ENCODE measurements at regions not wholly inside any gene's neighbourhood (a gene's known extent, or its start where the extent isn't known, plus 50 kb on each side); places are given as distances from the start of the nearest gene placed in this dataset.
"Not testable (repeated sequence)": the region's sequence is repeated elsewhere in the genome, so short reads cannot be mapped to it uniquely, and the experiment has no call there.

DNA sequence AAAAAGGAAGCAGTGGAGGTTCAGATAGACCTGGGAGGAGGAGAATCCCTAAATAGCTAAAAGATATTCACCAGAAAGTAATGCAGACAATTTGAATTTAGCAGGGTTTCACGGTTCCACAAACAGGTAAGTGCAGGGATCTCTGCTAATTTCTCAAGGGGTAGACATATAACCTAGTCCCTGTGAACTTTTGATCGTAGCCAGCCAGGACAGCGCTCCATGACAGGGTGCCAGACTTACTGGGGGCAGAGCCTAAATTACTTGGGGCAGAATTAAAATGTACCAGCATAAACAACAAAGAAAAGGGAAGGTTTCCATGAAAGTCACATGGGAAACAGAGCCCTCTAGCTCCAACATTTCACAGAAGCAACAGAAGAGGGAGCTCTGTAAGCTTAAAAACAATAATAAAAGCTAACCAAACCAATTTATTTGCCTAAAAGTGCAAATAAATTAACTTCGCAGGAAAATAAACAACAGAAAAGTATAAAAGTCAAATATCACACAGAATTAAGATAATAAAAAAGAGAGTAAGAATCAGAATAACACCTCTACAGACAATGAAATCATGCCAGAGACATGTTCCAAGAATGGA lies 198.3 kb downstream of the DUSP10 start:
- H3K4me3 ChIP-seq (ENCODE audit: low read length), result no peak overlapping the region
- DNase-seq (ENCODE audit: low read depth), result peak; percentile 38
- TF ChIP-seq, protein P1, sequence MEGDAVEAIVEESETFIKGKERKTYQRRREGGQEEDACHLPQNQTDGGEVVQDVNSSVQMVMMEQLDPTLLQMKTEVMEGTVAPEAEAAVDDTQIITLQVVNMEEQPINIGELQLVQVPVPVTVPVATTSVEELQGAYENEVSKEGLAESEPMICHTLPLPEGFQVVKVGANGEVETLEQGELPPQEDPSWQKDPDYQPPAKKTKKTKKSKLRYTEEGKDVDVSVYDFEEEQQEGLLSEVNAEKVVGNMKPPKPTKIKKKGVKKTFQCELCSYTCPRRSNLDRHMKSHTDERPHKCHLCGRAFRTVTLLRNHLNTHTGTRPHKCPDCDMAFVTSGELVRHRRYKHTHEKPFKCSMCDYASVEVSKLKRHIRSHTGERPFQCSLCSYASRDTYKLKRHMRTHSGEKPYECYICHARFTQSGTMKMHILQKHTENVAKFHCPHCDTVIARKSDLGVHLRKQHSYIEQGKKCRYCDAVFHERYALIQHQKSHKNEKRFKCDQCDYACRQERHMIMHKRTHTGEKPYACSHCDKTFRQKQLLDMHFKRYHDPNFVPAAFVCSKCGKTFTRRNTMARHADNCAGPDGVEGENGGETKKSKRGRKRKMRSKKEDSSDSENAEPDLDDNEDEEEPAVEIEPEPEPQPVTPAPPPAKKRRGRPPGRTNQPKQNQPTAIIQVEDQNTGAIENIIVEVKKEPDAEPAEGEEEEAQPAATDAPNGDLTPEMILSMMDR (IDR thresholded peaks at IDR 0.05; ENCODE audit: insufficient read depth, low read depth, low read length, missing control alignments), result peak; percentile 54

DNA sequence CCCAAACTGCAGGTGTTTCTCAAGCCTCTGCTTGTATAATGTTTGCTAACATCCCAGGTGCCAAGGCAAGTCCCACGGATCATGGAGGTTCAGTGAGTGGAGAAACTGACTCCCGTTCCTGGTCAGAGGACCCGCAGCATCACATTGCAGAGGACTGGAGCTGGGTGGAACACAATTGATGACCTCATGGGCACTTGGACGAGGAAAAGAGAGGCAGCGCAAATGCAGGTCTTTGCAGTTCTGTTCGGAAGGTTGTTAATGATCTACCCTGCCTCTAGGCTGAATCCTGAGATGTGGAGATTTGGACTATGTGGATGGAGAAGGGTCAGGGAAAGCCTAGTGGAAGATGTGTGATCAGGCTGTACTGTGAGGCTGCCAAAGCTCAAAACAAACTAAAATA lies 192.9 kb downstream of the DUSP10 start:
- H3K4me3 ChIP-seq (ENCODE audit: low read length), result no peak overlapping the region
- TF ChIP-seq, protein P1 (IDR thresholded peaks at IDR 0.05; ENCODE audit: insufficient read depth, low read depth, low read length, missing control alignments), result no peak

DNA sequence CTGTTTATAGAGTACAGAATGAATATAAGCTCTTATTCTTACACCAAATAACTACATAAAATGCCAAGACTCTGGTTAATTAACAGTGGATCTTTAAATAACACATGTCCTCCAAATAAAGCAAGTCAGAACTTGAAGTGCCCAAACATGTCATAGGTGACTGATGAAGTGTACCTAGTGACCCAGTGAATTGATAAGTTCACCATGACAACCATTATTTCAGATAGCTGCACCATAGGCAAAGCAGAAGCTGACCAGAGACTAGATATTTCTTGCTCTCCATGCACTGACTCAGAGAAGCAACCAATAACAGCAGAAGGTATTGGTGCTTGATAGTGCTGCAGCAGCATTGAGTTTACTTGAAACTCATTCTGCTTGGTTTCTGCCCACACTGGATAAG lies 192.1 kb downstream of the DUSP10 start:
- TF ChIP-seq, protein P1 (IDR thresholded peaks at IDR 0.05; ENCODE audit: insufficient read depth, low read depth, low read length, missing control alignments), result no peak
- no peak overlapping the region for H3K4me3 ChIP-seq (ENCODE audit: low read length)
- DNase-seq (ENCODE audit: low read depth), result no peak

More for the DNA sequence above, 192.9 kb downstream of the DUSP10 start:
- no peak for DNase-seq (ENCODE audit: low read depth)

DNA sequence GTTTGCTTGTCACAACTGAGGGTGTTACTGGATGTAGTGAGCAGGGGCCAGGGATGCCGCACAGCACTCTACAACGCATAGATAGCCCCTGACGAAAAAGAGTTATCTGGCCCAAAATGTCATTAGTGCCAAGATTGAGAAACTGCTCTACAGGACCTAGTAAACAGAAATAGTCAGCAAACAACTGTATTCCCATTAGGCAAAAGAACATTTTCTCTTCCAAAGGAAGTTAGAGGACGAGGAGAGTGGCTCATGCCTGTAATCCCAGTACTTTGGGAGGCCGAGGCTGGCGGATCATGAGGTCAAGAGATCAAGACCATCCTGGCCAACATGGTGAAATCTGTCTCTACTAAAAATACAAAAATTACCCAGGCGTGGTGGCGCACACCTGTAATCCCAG lies 189.1 kb downstream of the DUSP10 start:
- not testable (repeated sequence) for DNase-seq (ENCODE audit: low read depth); H3K4me3 ChIP-seq (ENCODE audit: low read length)

DNA sequence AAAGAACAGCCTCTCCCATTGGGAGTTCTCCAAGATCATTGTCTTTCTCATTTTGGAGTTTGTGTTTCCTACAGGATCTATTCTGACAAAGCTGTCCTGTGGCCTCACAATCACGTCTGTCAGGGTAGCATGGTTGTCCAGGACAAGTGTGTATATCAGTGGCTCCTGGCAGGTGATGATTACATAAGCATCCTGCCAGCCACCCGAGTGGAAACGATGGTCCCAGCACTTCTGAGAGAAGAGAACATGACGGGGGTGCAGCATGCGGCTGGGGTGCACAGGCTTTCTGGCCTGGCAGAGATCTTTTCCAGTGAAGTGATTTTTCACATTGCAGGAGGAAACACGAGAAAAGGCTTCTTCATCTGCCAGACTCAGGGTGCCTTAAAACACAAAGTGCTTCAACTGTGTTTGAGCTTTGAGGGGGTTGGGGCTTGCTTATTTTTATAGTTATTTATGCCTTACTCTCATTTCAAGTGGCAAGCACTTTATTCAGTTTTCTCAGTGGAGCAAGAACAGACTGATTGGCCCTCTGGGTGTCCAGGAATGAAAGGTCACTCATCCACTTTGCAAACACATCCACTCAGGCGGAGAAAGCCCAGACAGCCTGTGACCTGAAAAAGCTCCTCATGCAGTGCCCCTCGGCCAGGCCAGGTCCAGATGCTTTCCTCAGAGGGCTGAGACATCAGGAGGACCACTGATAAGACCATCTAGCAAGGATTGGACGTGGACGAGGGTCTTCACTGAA lies 186.0 kb downstream of the DUSP10 start:
- TF ChIP-seq, protein P1 (IDR thresholded peaks at IDR 0.05; ENCODE audit: insufficient read depth, low read depth, low read length, missing control alignments), result no peak
- no peak overlapping the region for H3K4me3 ChIP-seq (ENCODE audit: low read length)
- DNase-seq (ENCODE audit: low read depth), result no peak

DNA sequence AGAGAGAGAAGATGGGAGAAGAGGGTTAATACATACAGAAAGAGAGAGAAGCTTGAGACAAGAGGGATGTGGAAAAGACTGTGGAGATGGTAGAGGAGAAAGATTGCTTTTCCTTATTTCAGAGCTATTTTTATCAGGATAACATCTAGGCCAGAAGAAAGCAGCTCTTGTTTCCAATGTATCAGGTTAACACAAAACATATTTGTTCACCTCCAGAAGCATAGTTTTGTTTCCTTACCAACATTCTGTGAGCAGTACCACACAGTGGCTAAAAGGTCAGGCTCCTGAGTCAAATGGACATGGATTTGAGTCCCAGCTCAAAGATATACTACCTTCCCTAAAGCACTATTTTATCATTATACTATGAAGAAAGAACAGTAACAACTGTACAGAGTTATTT lies 185.5 kb downstream of the DUSP10 start:
- H3K4me3 ChIP-seq (ENCODE audit: low read length), result no peak overlapping the region
- TF ChIP-seq, protein P1 (IDR thresholded peaks at IDR 0.05; ENCODE audit: insufficient read depth, low read depth, low read length, missing control alignments), result no peak
- DNase-seq (ENCODE audit: low read depth), result no peak

DNA sequence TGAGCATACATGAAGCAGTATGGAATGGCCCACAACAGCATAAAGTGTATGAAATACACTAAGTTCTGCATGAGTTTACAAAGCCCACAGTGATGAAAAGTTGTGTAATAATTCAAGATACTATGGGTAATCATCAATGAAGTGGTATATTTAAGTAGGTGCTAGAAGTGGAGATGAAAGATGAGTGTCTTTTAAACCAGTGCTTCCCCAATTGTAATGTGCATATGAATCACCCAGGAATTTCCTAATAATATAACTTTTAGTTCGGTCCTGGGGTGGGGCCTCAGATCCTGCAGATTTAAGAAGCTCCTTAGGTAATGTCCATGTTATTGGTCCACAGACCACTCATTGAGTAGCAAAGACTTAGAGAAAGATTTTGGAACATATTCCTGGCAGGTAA lies 184.9 kb downstream of the DUSP10 start:
- DNase-seq (ENCODE audit: low read depth), result peak; percentile 25
- TF ChIP-seq, protein P1 (IDR thresholded peaks at IDR 0.05; ENCODE audit: insufficient read depth, low read depth, low read length, missing control alignments), result no peak
- H3K4me3 ChIP-seq (ENCODE audit: low read length), result no peak overlapping the region
